ENCODE measurements at regions not wholly inside any gene's neighbourhood (a gene's known extent, or its start where the extent isn't known, plus 50 kb on each side); places are given as distances from the start of the nearest gene placed in this dataset.

DNA sequence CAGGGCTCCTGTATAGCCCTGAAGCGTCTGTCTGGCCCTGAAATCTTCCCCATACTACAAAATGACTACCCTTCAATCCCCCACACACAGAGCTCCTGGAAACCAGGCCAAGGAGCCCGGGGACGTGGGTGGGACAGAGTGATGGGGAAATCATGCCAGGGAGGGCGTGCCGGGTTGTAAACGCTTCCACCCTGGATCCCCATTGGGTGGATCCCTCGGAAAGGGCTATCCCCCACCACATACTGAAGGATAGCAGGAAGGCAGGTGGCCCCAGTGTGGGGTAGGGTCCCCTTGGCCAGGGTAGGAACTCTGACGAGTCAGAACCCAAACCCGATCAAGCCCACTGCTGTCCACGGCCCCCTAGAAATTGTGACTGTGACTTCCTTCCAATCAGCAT lies 91.7 kb downstream of the INHBB start:
- Histone ChIP-seq H3K4me1 (ENCODE audit: control insufficient read depth, insufficient read depth, low read length) (no peaks in the 10 kb centered on the region), H3K4me3 (no peak overlapping the region), H4K20me1 (ENCODE audit: control insufficient read depth, insufficient read depth) (no peaks in the 10 kb centered on the region), H3K9me3 (replicated peaks; ENCODE audit: control insufficient read depth, insufficient read depth, low read length) (no peaks in the 10 kb centered on the region), H3K27ac (ENCODE audit: control insufficient read depth, insufficient read depth) (no peak overlapping the region), H3K4me2 (ENCODE audit: control insufficient read depth, insufficient read depth) (no peak overlapping the region), H3K36me3 (ENCODE audit: control insufficient read depth in 2 of 2, insufficient read depth in 2 of 2, low read length in 1 of 2) (no peaks in the 10 kb centered on the region), H3K79me2 (ENCODE audit: control insufficient read depth, insufficient read depth, low read length) (no peaks in the 10 kb centered on the region), H3K9ac (ENCODE audit: control insufficient read depth, insufficient read depth, low read length) (no peak overlapping the region), H2AFZ (ENCODE audit: control insufficient read depth, low read depth, low read length) (no peak overlapping the region), H3K27me3 (replicated peaks in 1 of 2; ENCODE audit: control insufficient read depth in 2 of 2, insufficient read depth in 2 of 2, low read length in 1 of 2) (peaks cover 8% of the 10 kb centered on the region in 2 experiments; a peak in 3 of 4 replicates)
- ChIA-PET CTCF (interaction anchor here (0.6 kb wide), 1 partner anchor 194 kb away, joined by 3 read pairs; no protein-coding TSS in a partner anchor), SMC1A (ENCODE audit: uncharacterized antibody, unreplicated experiment) (no interaction called here), POLR2A (no interaction called here), RAD21 (ENCODE audit: unreplicated experiment) (no interaction called here)
- WGBS (ENCODE audit: insufficient coverage, insufficient replicate concordance, low lambda C conversion rate, missing lambda C conversion rate) = 44% methylated on average over 10 of the region's 10 CpGs
- TF ChIP-seq KAT2A (conservative IDR thresholded peaks at IDR 0.05; ENCODE audit: control insufficient read depth, low read depth, low read length) (no peak), CBX5 (IDR thresholded peaks at IDR 0.05; ENCODE audit: low read depth) (no peak)
- ATAC-seq (no peak), DNase-seq (ENCODE audit: low read depth, low spot score) (no peak), FAIRE-seq (no peak)
- intact Hi-C loops (cut with micrococcal nuclease; ENCODE audit: unreplicated experiment) = no loop called here
- in situ Hi-C loops (cut with MboI) = no loop called here
- BruUV-seq (replicated peaks) = no TSS peak

DNA sequence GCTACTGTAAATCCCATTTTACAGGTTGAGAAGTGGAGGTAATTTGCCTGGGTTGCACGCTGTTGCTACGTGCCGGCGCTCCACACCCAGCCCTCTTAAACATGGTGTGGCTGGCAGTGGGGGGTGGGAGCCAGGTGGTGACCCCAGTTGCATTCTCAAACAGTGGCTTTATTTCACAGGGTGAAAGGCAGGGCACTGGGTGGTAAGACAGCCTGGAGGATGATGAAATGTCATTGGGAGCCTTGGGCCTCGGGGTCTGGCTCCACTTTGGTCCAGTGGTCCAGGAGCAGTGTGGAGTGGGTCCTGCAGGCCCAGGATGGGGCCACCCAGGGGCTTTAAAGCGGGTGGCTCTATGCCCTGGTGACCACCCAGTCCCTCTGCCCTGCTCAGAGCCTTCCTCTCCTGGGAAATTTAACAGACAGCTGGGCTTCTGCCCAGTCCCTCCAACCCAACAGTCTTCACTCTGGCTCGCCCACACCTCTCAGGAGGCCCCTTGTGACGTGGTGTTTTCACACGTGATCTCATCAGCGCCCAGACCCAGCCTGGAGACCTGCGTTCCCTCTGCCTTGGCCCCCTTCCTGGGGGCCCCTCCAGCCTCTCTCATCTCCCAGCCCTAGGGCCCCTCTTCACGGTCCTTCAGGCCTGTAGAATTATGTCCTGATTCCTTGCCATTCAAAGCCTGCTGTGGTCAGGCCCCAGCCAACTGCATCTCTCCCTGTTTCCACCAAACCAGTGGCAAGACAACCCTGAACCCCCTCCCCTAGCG lies 92.5 kb downstream of the INHBB start:
- Histone ChIP-seq H3K4me1 (ENCODE audit: control insufficient read depth, insufficient read depth, low read length) (no peaks in the 10 kb centered on the region), H3K9me3 (replicated peaks; ENCODE audit: control insufficient read depth, insufficient read depth, low read length) (no peaks in the 10 kb centered on the region; the same call in 2 of the 3 replicates), H3K36me3 (ENCODE audit: control insufficient read depth in 2 of 2, insufficient read depth in 2 of 2, low read length in 1 of 2) (no peaks in the 10 kb centered on the region), H3K4me2 (ENCODE audit: control insufficient read depth, insufficient read depth) (no peak overlapping the region), H3K79me2 (ENCODE audit: control insufficient read depth, insufficient read depth, low read length) (no peaks in the 10 kb centered on the region), H3K27me3 (replicated peaks in 1 of 2; ENCODE audit: control insufficient read depth in 2 of 2, insufficient read depth in 2 of 2, low read length in 1 of 2) (peaks cover 10 to 12% of the 10 kb centered on the region in 2 experiments), H3K9ac (ENCODE audit: control insufficient read depth, insufficient read depth, low read length) (no peak overlapping the region), H3K27ac (ENCODE audit: control insufficient read depth, insufficient read depth) (no peak overlapping the region), H4K20me1 (ENCODE audit: control insufficient read depth, insufficient read depth) (no peaks in the 10 kb centered on the region), H3K4me3 (no peak overlapping the region), H2AFZ (ENCODE audit: control insufficient read depth, low read depth, low read length) (no peak overlapping the region)
- DNase-seq (ENCODE audit: low read depth, low spot score) = no peak
- ChIA-PET SMC1A (ENCODE audit: uncharacterized antibody, unreplicated experiment) (no interaction called here), RAD21 (ENCODE audit: unreplicated experiment) (no interaction called here), CTCF (interaction anchor here (0.6 kb wide), 1 partner anchor 195 kb away, joined by 3 read pairs; no protein-coding TSS in a partner anchor), POLR2A (interaction anchor here (1.0 kb wide), 1 partner anchor 72 kb away, joined by 3 read pairs; no protein-coding TSS in a partner anchor)
- no peak for FAIRE-seq
- WGBS (ENCODE audit: insufficient coverage, insufficient replicate concordance, low lambda C conversion rate, missing lambda C conversion rate) = 23% methylated on average over 13 of the region's 13 CpGs
- BruUV-seq (replicated peaks) = no TSS peak
- in situ Hi-C loops (cut with MboI) = no loop called here
- TF ChIP-seq, protein P1, sequence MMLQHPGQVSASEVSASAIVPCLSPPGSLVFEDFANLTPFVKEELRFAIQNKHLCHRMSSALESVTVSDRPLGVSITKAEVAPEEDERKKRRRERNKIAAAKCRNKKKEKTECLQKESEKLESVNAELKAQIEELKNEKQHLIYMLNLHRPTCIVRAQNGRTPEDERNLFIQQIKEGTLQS (IDR thresholded peaks at IDR 0.05; ENCODE audit: borderline replicate concordance, extremely low read depth, low read depth, low read length) = no peak
- no peak for TF ChIP-seq PML (IDR thresholded peaks at IDR 0.05; ENCODE audit: low read length)
- TF ChIP-seq, protein P2, sequence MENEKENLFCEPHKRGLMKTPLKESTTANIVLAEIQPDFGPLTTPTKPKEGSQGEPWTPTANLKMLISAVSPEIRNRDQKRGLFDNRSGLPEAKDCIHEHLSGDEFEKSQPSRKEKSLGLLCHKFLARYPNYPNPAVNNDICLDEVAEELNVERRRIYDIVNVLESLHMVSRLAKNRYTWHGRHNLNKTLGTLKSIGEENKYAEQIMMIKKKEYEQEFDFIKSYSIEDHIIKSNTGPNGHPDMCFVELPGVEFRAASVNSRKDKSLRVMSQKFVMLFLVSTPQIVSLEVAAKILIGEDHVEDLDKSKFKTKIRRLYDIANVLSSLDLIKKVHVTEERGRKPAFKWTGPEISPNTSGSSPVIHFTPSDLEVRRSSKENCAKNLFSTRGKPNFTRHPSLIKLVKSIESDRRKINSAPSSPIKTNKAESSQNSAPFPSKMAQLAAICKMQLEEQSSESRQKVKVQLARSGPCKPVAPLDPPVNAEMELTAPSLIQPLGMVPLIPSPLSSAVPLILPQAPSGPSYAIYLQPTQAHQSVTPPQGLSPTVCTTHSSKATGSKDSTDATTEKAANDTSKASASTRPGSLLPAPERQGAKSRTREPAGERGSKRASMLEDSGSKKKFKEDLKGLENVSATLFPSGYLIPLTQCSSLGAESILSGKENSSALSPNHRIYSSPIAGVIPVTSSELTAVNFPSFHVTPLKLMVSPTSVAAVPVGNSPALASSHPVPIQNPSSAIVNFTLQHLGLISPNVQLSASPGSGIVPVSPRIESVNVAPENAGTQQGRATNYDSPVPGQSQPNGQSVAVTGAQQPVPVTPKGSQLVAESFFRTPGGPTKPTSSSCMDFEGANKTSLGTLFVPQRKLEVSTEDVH (IDR thresholded peaks at IDR 0.05; ENCODE audit: low read depth, partially characterized antibody) = no peak
- TF ChIP-seq, protein P3, sequence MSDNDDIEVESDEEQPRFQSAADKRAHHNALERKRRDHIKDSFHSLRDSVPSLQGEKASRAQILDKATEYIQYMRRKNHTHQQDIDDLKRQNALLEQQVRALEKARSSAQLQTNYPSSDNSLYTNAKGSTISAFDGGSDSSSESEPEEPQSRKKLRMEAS (IDR thresholded peaks at IDR 0.05; ENCODE audit: low read depth, low read length) = no peak
- TF ChIP-seq, protein P4, sequence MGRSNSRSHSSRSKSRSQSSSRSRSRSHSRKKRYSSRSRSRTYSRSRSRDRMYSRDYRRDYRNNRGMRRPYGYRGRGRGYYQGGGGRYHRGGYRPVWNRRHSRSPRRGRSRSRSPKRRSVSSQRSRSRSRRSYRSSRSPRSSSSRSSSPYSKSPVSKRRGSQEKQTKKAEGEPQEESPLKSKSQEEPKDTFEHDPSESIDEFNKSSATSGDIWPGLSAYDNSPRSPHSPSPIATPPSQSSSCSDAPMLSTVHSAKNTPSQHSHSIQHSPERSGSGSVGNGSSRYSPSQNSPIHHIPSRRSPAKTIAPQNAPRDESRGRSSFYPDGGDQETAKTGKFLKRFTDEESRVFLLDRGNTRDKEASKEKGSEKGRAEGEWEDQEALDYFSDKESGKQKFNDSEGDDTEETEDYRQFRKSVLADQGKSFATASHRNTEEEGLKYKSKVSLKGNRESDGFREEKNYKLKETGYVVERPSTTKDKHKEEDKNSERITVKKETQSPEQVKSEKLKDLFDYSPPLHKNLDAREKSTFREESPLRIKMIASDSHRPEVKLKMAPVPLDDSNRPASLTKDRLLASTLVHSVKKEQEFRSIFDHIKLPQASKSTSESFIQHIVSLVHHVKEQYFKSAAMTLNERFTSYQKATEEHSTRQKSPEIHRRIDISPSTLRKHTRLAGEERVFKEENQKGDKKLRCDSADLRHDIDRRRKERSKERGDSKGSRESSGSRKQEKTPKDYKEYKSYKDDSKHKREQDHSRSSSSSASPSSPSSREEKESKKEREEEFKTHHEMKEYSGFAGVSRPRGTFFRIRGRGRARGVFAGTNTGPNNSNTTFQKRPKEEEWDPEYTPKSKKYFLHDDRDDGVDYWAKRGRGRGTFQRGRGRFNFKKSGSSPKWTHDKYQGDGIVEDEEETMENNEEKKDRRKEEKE (IDR thresholded peaks at IDR 0.05) = no peak
- intact Hi-C loops (cut with micrococcal nuclease; ENCODE audit: unreplicated experiment) = no loop called here
- ATAC-seq = no peak

Data from GM12878 (cell line).